Adrenal gland (tissue), 9 donors: ENCODE measurements at regions not wholly inside any gene's neighbourhood (a gene's known extent, or its start where the extent isn't known, plus 50 kb on each side); places are given as distances from the start of the nearest gene placed in this dataset.
A peak's percentile ranks its signal among the peaks of the same experiment; 100 is the strongest.

Source experiments
- DNase-seq, 7 donors: peaks; one replicate each; pipeline ENCODE4 v3.0.0-alpha.2; 2019 to 2020
- H3K27ac ChIP-seq, 5 donors: fragments of 200-600 bp; sonication (generic) in 4 of 5; 1 replicate in 3 of 5; 2 replicates in 2 of 5; pipeline versions ENCODE4 v1.5.1 to v1.8.0; 2016 to 2020; ENCODE audit warnings: mild to moderate bottlenecking in 1 of 5
- H3K27me3 ChIP-seq: fragments of 200-600 bp; 2 replicates; pipeline ENCODE4 v1.8.0; 2021
- H3K36me3 ChIP-seq, 2 donors: fragments of 200-600 bp; replicated peaks in 1 of 2; 1 replicate in 1 of 2; 2 replicates in 1 of 2; pipeline versions ENCODE4 v1.5.1 to v1.8.0; 2018 to 2022
- H3K4me1 ChIP-seq, 2 donors: fragments of 200-600 bp; replicated peaks in 1 of 2; 1 replicate in 1 of 2; 2 replicates in 1 of 2; pipeline versions ENCODE4 v1.5.1 to v1.8.0; 2018 to 2021
- H3K4me3 ChIP-seq, 4 donors: fragments of 200-600 bp; sonication (generic) in 3 of 4; one replicate each; pipeline ENCODE4 v1.5.1; 2016 to 2018
- H3K9me3 ChIP-seq, 3 donors: fragments of 200-600 bp; sonication (generic) in 1 of 3; replicated peaks in 1 of 3; 1 replicate in 2 of 3; 2 replicates in 1 of 3; pipeline versions ENCODE4 v1.5.1 to v1.8.0; 2016 to 2021
- POLR2A ChIP-seq, 2 donors: fragments of 450-650 bp; IDR thresholded peaks; one replicate each; pipeline ENCODE4 v1.6.1; 2017; ENCODE audit warnings: antibody characterized with exemption in 2 of 2, mild to moderate bottlenecking in 2 of 2, moderate library complexity in 1 of 2
- WGBS, 4 donors: extraction: QIAGEN DNeasy Blood & Tissue Kit in 2 of 4; methylation state at CpG; one replicate each; pipeline versions ENCODE4 v1.1.5 to v1.1.7; 2013 to 2017; 5-methylcytosine and 5-hydroxymethylcytosine counted together
- intact Hi-C, 2 donors: fragments of 100-400 bp; cut with DNase I; formaldehyde crosslinking; loops; one replicate each; pipeline versions ENCODE4 v1.14.1 to v1.15.0; 2022 to 2023
- TF ChIP-seq, protein P1 (sequence below), 6 experiments: fragments of 450-650 bp in 4 of 6; fragments of 200-600 bp in 2 of 6; sonication (generic) in 1 of 6; IDR thresholded peaks; 1 replicate in 5 of 6; 2 replicates in 1 of 6; pipeline versions ENCODE4 v1.5.1 to v1.8.0; 2016 to 2021; ENCODE audit warnings: antibody characterized with exemption in 6 of 6, mild to moderate bottlenecking in 2 of 6, moderate library complexity in 1 of 6
- donor health status: healthy with polysubstance abuse.
- donor health status: Bipolar disorder and iron deficiency.
- donor health status: DM: yes; HTN: yes; CAD: no.
- donor health status: DM: no; HTN: no; CAD: no.
- donor health status: DM: no; HTN: no; CAD: no.

DNA sequence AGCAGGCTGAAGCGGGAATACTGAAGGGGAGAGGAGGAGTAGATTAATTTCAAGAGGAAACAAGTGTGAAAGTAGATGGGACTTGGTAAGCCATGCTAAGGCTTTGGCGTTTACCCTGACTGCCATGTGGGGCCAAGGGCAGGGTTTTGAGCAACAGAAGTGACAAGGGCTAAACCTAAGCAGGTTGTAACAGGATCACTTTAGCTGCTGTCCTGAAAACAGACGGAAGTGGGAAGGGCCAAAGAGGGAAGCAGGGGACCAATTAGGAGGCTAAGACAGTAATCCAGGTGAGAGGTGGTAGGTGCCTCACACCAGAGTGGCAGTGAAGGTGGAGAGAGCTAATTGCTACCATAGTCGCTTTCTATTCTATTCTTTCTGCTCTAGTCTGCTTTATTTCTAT lies 166.5 kb downstream of the PJA1 start:
- Histone ChIP-seq H3K27me3 (no peaks in the 10 kb centered on the region), H3K4me1 (peaks cover 0 to 22% of the 10 kb centered on the region in 2 donors), H3K9me3 (no peaks in the 10 kb centered on the region), H3K36me3 (no peaks in the 10 kb centered on the region), H3K27ac (no peak overlapping the region), H3K4me3 (no peak overlapping the region)
- WGBS, 4 donors, result 63 to 84% (median 76%) methylated on average over 4 of the region's 4 CpGs
- no peak for TF ChIP-seq POLR2A (IDR thresholded peaks at IDR 0.05)
- TF ChIP-seq, protein P1, sequence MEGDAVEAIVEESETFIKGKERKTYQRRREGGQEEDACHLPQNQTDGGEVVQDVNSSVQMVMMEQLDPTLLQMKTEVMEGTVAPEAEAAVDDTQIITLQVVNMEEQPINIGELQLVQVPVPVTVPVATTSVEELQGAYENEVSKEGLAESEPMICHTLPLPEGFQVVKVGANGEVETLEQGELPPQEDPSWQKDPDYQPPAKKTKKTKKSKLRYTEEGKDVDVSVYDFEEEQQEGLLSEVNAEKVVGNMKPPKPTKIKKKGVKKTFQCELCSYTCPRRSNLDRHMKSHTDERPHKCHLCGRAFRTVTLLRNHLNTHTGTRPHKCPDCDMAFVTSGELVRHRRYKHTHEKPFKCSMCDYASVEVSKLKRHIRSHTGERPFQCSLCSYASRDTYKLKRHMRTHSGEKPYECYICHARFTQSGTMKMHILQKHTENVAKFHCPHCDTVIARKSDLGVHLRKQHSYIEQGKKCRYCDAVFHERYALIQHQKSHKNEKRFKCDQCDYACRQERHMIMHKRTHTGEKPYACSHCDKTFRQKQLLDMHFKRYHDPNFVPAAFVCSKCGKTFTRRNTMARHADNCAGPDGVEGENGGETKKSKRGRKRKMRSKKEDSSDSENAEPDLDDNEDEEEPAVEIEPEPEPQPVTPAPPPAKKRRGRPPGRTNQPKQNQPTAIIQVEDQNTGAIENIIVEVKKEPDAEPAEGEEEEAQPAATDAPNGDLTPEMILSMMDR (IDR thresholded peaks at IDR 0.05), result no peak
- no peak for DNase-seq
- intact Hi-C loops, result loop anchor here in 1 of 2 donors (10.0 kb wide), 1 partner anchor 74 kb away; no protein-coding TSS in a partner anchor

DNA sequence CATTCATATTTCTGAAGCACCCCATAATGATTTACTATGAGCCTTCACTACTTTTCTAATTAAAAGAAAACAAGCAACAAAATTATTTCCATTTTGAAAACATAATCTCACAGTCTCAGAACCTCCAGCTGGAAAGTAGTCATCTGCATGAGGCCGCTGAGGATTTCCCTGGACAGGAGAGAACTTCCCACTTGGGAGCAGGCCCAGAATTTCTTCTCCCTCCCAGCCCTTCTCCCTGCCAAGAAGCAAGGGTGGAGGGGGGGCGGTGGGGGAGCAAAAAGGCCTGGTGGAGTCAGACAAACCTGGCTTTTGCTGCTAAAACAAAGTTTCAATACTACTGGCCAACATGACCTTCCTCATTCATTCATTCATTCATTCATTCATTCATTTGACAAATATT lies 167.3 kb downstream of the PJA1 start:
- peaks cover 0 to 22% of the 10 kb centered on the region in 2 donors for H3K4me1 ChIP-seq
- intact Hi-C loops, result loop anchor here in 1 of 2 donors (10.0 kb wide), 1 partner anchor 73 kb away; no protein-coding TSS in a partner anchor
- peak overlapping the region in 1 of 5 donors; percentile 57 for H3K27ac ChIP-seq
- no peak for TF ChIP-seq POLR2A (IDR thresholded peaks at IDR 0.05)
- TF ChIP-seq, protein P1 (IDR thresholded peaks at IDR 0.05), result no peak
- no peak overlapping the region for H3K4me3 ChIP-seq
- no peaks in the 10 kb centered on the region for H3K27me3 ChIP-seq
- 15 to 32% (median 27%) methylated on average over 2 of the region's 2 CpGs for WGBS, 4 donors
- peak; percentile 62 to 81 (median 75) for DNase-seq
- no peaks in the 10 kb centered on the region for H3K36me3 ChIP-seq
- no peaks in the 10 kb centered on the region for H3K9me3 ChIP-seq

DNA sequence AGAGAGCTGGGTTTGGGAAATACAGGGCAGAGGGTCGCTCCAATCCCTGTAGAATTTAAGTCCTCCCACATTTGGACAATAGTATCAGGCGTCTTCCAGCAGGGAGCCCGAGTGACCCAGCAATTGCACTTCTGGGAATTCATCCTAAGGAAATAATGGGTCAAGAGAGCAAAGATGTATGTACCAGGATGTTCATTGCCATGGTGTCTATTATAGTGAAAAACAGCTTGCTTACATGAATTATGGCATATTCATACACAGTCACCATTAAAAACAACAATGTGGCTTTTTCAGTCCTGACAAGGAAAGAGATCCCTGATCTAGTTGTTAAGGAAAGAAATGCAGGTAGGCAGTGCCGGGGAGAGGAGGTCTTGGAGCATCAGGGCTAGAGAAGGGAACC lies 167.7 kb downstream of the PJA1 start:
- intact Hi-C loops, result loop anchor here in 1 of 2 donors (10.0 kb wide), 1 partner anchor 73 kb away; no protein-coding TSS in a partner anchor
- H3K4me3 ChIP-seq, result no peak overlapping the region

DNA sequence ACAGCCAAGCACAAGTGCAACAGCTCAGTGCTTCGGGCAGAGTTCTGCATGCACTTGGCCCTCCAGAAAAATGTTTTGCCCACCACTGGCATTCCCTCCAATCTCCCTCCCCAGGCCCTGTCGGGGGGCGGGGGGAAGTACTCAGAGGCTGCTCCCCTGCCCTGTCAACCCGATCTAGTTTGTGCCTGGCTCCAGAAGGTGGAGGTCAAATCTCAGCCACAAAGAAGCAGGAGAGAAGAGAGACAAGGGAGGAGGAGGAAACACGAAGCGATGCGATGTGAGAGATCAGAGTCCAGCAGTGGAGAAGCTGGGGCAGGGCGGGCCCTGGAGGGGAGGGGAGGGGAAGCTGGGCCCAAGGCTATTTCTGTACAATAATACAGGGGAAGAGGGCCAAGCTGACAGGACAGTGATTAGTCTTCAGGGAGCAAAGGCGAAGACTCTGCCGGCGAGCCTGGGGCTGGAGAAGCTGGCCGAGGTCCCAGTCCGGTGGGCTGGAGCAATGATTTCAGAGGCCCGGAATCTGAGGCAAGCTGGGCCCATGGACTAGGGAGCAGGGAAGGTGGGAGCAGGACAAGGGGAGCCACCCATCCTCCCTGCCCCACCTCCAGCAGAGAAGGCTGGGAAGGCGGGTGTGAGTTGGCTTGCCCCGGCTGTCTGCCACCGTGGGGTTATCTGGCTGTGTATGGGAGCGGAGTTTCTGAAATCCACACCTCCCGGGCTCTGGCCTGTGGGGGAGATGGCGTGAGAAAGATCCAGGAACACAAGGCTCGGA lies 167.1 kb downstream of the EFNB1 start:
- H3K27ac ChIP-seq, result peak overlapping the region in 2 of 5 donors; percentile 34 to 57
- peaks cover 3% of the 10 kb centered on the region for H3K27me3 ChIP-seq
- H3K4me1 ChIP-seq, result peaks cover 0 to 22% of the 10 kb centered on the region in 2 donors
- H3K9me3 ChIP-seq, result no peaks in the 10 kb centered on the region
- 20 to 51% (median 33%) methylated on average over 1 to 21 of the region's 21 CpGs for WGBS, 4 donors
- peak; percentile 40 to 78 (median 68) for DNase-seq
- no peak for TF ChIP-seq POLR2A (IDR thresholded peaks at IDR 0.05)
- TF ChIP-seq, protein P1 (IDR thresholded peaks at IDR 0.05), result no peak
- intact Hi-C loops, result loop anchor here in 1 of 2 donors (10.0 kb wide), 1 partner anchor 71 kb away; no protein-coding TSS in a partner anchor
- no peak overlapping the region for H3K4me3 ChIP-seq
- no peaks in the 10 kb centered on the region for H3K36me3 ChIP-seq

More for the DNA sequence above, 167.7 kb downstream of the PJA1 start:
- TF ChIP-seq, protein P1 (IDR thresholded peaks at IDR 0.05), result no peak
- no peak for TF ChIP-seq POLR2A (IDR thresholded peaks at IDR 0.05)
- Histone ChIP-seq H3K9me3 (no peaks in the 10 kb centered on the region), H3K36me3 (no peaks in the 10 kb centered on the region), H3K27ac (peak overlapping the region in 1 of 5 donors; percentile 57), H3K4me1 (peaks cover 0 to 22% of the 10 kb centered on the region in 2 donors), H3K27me3 (no peaks in the 10 kb centered on the region)
- whole genome bisulfite sequencing, 4 donors, result 52 to 65% (median 59%) methylated on average over 4 of the region's 4 CpGs
- DNase-seq, result peak in 1 of 7 donors; percentile 6
